ENCODE measurements at regions not wholly inside any gene's neighbourhood (a gene's known extent, or its start where the extent isn't known, plus 50 kb on each side); places are given as distances from the start of the nearest gene placed in this dataset.

DNA sequence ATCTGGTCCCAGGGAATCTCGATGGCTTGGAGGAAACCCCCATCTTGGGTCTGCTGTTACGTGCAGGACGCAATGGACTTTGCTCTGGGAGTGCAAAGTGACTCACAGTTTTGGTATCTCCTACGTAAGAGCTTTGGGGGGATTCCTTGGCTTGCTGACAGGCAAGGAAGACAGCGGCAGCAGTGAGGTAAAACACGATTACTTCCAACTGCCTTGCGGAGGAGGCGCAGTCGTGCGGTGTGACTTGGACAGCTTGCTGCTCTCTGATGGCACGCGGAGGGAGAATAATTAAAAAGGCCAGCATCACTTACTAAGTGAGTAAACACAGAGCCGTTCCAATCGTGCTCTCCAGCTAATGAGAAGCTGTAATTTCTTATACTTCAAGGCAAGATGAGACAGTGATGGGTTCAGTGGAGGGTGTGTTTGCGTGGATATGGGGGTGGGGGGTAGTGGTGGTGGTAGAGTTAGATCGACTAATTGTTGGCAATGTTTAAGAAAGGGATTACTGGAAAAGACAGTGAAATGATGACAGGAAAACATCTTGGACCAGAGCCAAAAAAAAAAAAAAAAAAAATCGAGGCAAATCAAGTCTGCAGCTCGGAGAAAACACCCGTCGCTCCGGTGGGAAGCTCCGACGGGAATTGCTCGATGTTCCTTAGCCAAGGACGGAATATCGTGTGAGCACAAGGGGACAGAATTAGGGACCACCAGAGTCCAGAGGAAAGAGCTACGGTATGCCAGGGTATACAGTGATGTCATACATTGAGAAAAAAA lies 184.8 kb upstream of the ZFHX3 start:
- DNase-seq = peak; percentile 23

DNA sequence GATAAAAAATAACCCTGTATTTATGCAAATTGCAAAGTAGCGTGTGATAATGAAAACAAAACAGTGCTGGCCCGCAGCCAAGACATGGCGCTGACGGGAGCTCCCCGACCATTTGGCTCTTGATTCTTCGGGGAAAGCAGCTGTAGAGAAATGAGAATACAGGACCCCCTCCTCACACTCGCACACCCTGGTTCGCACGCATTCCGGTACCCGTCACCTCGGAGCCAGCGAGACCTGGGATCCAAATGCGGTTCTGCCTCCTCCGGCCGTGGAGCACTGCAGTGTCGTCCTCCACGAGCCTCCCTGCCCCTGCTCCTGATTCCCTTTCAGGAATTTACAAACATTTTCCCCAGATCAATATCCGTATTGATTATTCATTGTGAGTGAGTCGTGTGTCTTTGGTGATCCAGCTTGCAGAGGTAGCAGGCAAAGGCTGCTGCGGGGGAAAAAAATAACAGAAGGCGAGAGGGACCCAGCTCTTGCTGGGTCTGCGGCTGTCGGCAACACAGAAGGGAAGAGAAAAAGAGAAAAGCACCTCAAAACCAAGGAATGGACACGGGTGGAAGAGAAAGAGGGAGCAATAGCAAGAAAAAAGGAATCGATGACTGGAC lies 184.1 kb upstream of the ZFHX3 start:
- DNase-seq = no peak

GRCh38 chr16:73231379-73231778 lies 183.5 kb upstream of the ZFHX3 start:
- no peak for DNase-seq

DNA sequence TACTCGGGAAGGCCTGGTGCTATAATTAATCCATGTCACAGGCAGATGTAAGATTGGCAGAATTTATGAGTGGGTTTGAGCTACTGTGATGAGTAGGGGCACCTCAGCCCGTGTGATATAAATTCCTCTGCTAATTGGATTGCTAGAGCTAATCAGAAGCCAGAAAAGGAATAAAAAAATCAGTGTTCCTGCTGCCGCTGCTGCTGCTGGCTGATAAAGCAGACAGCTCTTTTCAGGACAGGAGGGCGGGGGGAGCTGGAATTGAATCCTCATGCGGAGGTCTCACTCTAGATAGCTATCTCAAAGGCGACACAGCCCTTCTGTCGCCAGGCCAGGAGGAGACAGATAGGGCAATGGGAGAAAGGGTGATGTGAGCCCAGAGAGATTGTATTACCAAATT lies 182.7 kb upstream of the ZFHX3 start:
- DNase-seq = no peak

DNA sequence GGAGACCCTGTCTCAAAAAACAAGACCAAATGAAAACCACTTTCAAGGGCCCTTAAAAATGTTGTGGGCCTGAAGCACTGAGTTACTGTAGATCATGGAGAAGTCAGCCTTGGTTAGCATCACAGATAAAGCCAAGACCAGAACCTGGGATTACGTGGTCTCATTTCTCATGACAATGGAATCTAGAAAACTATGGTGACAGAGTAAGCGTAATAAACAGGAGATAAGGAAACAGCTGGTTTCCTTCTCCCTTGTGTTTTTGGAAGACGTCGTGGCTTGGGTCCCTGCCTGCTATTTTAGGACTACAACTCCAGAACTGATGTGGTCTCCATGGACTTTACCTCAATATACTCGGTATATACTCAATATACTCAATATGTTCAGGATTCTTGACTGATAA lies 180.7 kb upstream of the ZFHX3 start:
- no peak for DNase-seq

GRCh38 chr16:73226675-73227074 lies 178.7 kb upstream of the ZFHX3 start:
- DNase-seq = no peak

DNA sequence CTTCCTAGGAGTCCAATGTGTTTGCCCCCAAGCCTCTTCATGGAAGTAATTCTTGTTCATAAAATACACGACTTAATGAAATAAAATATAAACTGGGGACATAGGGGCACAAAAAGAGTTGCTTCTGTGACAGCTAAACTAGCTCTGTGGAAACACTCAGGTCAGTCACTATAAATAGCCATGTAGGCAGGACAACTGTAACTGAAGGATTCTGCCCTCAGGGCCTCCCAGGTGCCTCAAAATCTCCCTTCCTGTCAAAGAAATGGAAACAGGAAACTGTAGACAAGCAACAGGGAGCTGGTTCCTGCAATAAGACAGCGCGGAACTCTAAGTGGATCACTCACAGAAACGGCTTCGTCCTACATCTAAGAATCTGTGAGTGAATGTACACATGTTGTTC lies 178.1 kb upstream of the ZFHX3 start:
- no peak for DNase-seq

DNA sequence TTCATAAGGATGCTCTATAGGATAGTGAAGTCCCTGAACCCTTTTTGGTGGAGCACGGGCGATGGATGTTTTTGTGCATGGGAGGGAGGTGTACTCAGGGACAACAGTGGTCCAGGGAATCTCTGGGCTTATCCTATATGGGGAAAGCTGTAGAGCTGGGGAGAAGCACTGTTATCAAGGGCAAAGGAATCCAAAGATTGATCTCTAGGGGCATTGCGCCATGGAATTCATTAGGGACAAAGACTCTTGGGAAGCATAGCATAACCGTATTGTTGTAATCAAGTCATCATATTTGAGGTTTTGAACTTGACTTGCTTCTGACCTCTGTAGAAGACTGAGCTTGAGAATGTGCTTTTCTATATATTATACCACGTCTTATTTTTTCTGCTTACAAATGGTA lies 172.9 kb upstream of the ZFHX3 start:
- DNase-seq = no peak

GRCh38 chr16:73219176-73219575 lies 171.2 kb upstream of the ZFHX3 start:
- DNase-seq = no peak

DNA sequence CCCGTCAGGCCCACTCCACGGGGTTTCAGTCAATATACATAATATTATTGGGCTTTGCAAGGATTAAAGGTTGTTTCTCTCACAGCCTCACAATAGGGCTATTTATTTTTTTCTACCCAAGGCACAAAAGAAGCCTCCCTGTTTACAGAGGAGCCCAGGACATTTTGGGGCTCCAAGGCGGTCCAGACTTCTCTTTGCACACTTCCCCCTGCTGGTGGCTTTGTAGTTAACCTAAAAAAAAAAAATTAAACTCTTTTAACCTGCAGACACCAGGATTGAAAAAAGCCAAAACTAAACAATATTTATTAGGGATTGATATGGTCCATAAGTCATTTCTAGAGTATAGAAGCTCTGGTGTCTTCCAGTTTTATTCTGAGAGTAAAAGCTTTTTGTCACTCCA lies 169.7 kb upstream of the ZFHX3 start:
- no peak for DNase-seq

DNA sequence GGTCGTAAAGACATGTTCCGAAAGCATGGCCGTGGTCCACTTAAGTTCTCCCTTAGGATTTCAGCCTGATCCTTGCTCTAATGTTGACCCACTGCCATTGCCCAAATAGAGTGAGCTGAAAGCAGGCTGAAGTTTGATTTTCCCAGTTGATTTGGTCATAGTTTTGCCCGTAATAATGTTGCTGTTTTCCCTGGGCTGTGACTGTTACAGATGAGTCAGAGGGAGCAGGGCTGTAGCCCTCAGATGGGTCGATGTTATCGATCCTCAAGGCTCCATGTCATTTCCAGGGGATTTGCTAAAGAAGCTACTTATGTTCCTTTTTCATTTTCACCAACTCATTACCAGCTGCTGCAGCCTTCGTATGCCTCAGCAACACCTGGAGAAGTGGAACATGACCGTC lies 169.0 kb upstream of the ZFHX3 start:
- DNase-seq = no peak

DNA sequence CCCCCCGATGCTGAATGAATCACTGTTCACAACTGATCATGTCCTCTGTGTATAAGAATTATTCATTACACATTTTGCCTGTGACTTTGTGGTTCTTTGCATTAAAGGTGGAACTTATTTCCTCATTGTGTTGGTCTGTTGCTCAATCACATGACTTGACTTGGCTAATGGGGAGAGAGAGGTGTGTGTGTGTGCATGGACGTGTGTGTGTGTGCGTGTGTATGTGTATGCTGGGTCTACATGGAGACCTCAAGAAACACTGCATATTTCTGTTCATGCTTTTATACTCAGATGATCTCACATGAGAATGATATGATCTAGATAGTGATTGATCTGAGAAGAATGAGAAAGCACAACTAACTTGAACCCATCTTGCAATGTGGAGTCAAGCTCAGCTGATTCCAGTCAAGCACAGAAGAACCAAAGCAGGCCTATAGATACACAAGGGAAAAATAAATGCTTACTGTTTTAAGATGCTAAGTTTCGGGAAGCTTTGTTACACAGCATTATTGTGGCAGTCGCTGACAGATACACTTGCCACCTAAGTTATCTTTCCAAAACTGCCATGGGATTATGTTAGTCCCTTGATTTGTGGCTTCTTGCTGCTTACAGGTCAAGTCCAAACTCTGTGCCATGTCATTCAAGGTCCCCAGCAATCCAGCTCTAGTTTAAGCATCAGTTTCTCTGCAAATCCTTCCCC lies 167.9 kb upstream of the ZFHX3 start:
- no peak for DNase-seq

DNA sequence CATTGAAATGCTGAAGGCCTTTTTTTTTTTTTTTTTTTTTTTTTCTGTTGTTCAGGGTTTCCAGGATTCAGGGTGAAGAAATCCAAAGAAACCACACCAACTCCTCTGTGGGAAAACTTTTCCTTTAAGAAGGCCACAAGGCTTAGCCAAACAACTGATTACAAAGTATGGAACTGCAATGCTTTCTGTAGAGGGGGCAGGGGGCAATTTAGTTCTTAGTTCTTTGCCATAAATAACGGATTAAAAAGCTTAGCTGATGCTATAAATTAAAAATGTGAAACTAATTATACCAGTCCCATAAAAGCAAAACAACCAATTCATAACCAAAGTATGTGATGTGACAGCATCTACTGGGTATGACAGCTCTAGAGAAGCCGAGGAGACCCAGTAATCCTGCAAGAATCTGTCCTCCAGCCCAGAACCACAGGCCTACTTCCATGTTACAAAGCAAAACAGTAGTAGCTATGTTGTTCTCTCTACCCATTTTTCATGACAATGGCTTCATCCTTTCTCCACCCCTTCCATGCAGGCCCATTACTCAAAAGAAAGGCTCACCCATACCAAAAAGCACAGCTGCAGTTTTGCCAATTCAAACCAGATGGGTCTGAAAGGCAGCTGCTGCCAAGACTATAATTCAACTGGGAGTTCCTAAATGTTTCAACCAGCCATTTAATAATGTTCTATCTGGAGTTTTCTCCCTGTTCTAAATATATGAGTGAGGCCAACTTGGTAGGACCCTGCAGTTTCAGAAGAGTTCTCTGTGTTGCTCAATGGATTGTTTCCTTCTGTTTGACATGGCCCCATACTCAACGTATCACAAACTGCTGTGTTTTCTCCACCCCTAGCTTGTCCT lies 167.1 kb upstream of the ZFHX3 start:
- DNase-seq = peak; percentile 41

- DNase-seq = peak; percentile 64
Observed at GRCh38 chr16:73213732-73214455, 166.0 kb upstream of the ZFHX3 start.

GRCh38 chr16:73212431-73212830 lies 164.5 kb upstream of the ZFHX3 start:
- no peak for DNase-seq

DNA sequence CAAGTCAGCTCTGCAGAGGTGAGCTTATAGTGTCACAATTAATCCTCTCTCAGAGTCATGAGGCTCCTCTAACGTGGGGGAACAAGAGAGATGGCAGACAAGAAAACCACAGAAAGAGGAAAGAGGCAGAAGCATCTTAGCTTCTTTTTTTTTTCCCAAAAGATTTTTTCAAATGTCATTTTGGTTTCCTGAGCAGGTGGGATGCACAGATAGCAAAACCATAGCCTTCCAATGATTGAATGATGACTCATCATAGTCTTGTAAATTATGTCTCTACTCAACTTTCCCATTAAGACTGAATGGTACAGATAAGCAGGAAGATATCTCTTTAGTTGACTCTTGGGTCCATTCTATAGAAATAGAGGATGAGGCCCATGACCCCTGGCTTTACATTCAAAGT lies 162.8 kb upstream of the ZFHX3 start:
- DNase-seq = no peak

- DNase-seq = no peak
Observed at GRCh38 chr16:73210084-73210483, 162.2 kb upstream of the ZFHX3 start.

- DNase-seq = no peak
Observed at GRCh38 chr16:73209190-73209589, 161.3 kb upstream of the ZFHX3 start.

DNA sequence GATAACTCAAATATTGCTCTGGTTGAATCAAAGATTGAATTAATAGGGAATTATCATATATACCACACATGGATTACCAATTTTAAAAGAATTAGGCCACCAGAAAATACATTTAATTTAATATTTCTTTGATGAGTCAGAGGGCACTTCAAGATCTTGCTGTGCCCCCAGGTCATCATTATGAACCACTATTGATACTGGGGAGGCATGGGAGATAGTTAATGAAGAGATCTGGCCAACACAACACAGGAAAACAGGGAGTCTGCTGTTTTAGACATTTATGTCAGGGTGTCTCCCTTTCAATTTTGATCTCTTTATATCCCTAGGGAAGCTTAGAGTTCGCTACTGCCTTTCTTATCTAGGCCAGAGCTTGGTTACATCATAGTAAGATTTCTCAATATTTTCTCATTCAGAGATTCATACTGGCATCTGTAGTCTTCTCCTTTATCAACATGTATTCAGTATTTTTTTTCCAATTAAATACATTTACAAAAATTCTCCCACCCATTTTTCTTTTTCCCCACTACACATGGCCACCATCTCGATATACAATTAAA lies 158.3 kb upstream of the ZFHX3 start:
- no peak for DNase-seq

DNA sequence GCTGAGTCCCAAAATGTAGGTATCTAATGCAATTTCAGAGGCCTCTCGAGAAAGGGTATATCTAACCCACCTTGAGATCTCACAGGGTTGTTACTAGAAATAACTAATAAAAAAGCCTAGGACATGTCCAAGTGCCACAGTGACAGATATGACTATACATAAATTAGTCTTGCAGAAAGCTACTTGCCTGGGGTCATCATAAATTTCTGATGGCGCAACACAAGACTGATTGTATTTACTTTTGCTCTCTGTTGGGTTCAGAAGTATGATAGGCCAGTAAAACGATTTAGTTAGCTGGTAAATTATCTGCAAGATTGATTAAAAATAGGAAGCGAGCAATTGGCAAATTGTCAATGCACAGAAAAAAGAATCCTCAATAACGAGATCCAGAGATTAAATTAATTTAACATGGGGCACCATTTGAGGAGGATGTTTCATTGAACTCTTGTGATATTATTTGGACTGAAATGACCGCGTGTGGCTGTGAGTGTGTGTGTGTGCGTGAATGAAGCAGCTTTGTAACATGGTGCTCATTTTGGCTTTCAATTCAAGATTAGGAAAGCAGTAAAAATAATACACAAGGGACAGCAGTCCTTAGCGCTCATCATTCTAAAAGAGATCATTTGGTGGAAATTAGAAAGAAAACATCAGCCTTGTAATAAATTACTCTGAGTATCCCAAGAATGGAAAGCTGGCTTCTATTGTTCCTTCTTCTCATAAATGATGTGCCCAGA lies 157.4 kb upstream of the ZFHX3 start:
- no peak for DNase-seq

DNA sequence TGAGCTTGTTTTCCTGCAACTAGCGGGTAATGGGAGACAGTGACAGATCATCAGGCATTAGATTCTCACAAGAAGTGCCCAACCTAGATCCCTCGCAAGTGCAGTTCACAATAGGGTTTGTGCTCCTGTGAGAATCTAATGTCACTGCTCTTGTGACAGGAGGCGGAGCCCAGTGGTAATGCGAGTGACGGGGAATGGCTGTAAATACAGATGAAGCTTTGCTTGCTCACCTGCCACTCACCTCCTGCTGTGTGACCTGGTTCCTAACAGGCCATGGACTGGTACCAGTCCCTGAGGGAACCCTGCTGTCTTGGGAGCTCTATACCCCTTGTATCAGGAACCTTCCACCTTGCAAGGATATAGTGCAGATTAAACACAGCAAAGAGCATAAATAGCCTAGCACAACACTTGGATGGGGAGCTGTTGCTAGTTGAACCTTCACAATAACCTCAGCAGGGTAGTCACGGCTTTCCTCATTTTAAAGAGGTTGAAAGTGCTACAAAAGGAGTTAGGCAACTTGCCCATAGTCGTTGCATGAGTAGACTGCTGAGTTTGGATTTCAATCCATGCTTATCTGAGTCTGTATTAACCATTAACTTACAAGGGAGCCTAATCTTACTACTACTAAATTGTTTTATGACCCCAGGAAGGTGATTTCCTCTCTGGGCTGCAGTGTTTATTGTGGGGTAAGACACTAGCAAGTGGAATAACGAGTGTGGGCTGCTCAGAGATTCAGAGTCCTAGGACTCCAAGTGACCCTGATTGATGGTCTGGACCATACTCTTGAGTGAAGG lies 156.6 kb upstream of the ZFHX3 start:
- no peak for DNase-seq
